ELR (cell line): ENCODE measurements at regions not wholly inside any gene's neighbourhood (a gene's known extent, or its start where the extent isn't known, plus 50 kb on each side); places are given as distances from the start of the nearest gene placed in this dataset.
"Not testable (repeated sequence)": the region's sequence is repeated elsewhere in the genome, so short reads cannot be mapped to it uniquely, and the experiment has no call there.

ENCODE experiments used
- DNase-seq: peaks from one replicate; pipeline ENCODE4 v3.0.0-alpha.2; 2015; ENCODE audit warnings: low read depth

- DNase-seq, result no peak
Observed at GRCh38 chr13:53101883-53102282, 73.3 kb downstream of the OLFM4 start.

GRCh38 chr13:53104136-53104535, 75.5 kb downstream of the OLFM4 start:
- DNase-seq, result no peak

DNA sequence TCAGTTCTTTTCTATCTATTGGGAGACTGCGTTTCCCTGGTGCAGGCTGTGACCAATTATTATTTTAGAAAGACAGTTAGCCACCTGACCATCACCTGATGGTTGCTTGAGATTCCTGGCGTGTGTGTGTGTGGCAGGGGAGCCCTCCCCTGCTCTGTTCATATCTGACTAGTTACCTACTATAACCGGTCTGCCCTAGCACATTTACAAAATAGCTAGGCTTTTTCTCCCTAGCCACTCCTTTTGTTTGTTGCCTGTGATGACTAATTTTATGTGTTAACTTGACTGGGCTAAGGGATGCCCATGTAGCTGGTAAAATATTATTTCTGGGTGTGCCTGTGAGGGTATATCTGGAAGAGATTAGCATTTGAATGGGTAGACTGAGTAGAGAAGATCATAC, 76.9 kb downstream of the OLFM4 start:
- no peak for DNase-seq

- DNase-seq, result no peak
Observed at GRCh38 chr13:53105890-53106289, 77.3 kb downstream of the OLFM4 start.

DNA sequence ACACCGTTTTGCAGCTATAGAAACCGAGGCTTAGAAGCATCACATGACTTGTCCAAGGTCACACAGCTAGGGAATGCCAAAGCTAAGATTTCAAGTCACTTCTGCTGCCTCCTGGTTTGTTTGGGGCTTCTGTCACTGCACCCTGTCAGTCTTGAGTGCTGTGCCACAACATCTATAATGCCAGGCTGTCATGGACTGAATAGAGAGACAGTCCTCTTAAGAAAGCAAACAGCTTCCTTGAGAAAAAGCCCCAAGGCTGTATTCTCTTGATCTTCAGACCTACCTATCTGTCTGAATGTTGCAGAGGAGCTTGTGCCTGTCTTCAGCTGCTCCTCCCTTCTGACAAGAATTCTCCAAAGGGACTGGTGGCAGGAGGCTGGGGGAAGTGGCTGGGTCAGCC, 81.6 kb downstream of the OLFM4 start:
- no peak for DNase-seq

GRCh38 chr13:53110614-53111013, 82.0 kb downstream of the OLFM4 start:
- DNase-seq, result no peak

GRCh38 chr13:53112522-53112921, 83.9 kb downstream of the OLFM4 start:
- DNase-seq, result no peak

- not testable (repeated sequence) for DNase-seq
Observed at GRCh38 chr13:53117048-53117447, 88.4 kb downstream of the OLFM4 start.

DNA sequence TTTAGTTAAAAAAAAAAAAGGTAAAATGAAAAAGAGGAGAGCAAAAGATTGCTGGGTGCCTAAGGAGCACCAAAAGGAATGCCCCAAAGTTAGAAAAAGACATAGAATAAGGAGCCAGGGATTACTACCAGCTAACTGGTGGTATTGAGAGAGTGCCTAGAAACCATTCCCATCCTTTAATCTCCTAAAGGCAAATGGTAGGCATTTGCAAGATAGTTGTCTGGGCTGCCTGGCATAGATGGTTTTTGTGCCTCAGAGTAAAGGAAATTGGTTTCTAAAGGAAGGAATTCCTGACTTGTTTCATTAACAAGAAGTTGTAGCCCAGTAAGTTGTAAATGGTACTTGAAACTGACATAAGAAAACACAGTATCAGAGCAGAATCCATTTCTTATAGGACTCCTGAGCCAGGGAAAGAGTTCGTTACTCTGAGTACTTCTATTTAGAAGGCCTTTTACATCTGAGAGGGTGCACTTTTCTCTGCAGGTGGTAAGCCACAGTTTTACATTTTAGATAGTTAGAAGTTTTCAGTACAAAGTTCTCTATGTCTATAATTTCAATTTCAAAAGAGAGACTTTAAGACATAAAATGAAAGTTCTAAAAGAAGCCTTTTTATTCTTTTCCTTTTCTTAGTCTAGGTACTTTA, 92.6 kb downstream of the OLFM4 start:
- DNase-seq, result no peak

DNA sequence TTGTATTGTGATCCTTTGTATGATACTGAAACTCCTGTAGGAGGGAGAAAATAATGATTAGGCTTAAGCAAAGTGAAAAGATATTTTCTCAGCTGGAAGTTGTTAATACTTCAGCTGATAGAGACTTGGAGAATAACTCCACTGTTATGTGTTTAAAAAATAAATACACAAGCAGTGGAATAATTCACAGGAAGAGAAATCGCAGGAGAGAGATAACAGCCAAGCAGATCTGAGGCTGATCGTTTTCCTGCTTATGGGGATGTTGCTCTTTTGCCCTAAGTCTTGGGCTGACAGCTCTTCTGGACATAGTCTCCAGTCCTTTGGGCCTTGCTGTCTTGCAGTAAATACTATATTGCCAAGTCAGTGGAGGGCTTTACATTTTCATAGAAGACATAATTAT, 93.3 kb downstream of the OLFM4 start:
- no peak for DNase-seq

GRCh38 chr13:53123536-53123935, 94.9 kb downstream of the OLFM4 start:
- no peak for DNase-seq

- no peak for DNase-seq
Observed at GRCh38 chr13:53124623-53125022, 96.0 kb downstream of the OLFM4 start.

DNA sequence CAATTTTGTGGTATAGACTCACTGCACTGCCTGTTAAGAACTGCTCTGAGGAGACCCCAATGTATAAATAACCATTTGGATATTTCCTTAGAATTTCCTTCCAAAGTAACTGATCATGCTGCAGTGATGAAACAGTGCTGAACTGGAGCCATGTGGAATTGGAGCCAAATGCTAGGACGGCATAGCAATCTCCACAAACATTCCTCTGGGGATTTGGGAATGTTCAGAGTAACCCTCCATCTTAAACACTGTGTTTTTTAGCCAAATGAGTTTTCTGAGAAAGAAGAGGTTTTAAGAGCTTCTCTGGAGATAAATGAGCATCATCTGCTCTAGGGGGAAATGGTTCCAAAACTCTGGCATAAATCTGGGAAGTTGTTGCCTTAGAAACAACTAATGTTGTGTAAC, 98.2 kb downstream of the OLFM4 start:
- no peak for DNase-seq

DNA sequence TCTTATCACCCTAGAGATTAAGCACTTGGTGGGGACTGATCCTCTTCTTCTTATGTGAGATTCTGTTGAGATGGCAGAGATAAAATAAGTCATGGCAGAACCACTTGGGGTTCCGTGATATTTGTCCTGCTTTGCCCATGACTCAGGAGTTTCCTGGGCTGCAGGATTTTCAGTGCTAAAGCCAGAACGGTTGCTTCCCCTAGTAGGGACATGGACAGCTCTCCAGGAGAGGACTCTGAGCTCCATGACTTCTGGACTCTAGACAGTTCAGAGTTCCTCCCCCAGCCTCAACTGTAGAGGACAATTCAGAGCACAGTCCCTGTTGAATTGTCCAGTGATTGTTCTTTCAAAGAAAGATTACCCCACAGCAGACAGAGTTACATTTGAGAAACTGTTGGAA, 98.8 kb downstream of the OLFM4 start:
- DNase-seq, result no peak

DNA sequence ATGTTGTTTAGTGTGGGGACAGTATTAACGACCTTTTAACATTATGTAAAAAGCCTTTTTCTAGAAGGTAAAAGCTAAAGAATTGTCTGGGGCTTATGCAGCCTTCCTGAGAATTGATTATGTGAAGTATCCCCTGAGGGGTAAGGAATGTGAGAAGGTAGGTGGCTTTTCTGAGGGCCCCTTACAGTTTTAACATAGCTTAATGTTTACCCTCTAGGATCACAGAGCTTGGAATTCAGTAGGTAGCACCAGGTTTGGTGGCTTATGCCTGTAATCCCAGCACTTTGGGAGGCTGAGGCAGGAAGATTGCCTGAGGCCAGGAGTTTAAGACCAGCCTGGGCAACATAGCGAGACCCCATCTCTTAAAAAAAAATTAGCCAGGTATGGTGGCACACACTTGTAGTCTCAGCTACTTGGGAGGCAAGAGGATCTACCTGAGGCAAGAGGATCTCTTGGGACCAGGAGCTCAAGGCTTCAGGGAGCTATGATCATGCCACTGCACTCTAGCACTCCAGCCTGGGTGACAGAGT, 101.3 kb downstream of the OLFM4 start:
- DNase-seq, result no peak

GRCh38 chr13:53131361-53131760, 102.7 kb downstream of the OLFM4 start:
- no peak for DNase-seq

DNA sequence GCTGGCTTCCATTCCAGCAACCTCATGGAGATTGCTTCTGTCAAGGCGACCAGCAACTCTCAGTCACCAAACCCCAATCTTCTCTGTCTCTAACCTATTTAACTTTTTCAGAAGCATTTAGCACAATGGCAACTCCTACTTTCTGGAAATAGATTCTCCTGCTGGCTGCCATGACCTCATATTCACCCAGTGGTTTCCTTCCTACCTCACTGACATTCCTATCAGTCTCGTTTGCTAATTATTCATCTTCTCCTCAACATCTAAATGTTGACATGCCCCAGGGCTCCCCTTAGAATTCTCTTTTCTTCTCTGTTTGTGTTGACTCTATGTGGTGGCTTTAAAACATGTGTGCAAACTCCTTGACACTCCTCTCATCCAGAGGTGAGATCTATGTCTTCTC, 106.7 kb downstream of the OLFM4 start:
- no peak for DNase-seq

DNA sequence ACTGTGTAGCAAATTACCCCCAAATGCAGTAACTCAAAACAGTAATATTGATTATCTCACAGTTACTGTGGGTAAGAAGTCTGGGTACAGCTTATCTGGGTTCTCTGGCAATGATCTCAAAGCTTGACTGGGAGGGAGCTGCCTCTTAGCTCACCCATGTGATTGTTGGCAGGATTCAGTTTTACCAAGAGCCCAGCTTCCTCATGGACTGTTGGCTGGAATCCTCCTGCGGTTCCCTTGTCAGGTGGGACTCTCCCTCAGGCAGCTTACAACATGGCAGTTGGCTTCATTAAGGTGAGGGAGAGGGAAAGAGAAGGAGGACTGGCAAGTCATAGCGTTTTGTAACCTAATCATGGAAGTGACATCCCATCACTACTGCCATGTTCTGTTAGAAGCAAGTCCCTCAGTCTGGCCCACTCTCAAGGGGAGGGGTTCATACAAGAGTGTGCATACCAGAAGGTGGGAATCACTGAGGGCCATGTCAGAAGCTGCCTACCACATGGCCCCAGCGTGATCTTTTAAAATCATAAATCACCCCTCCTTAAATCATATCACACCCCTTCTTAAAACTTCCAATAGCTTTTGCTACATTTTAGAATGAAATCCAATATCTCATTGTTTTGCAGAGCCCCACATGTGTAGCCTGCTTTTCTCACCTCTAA, 108.1 kb downstream of the OLFM4 start:
- DNase-seq, result no peak

- DNase-seq, result peak; percentile 46
Observed at GRCh38 chr13:53137779-53138178, 109.2 kb downstream of the OLFM4 start.

DNA sequence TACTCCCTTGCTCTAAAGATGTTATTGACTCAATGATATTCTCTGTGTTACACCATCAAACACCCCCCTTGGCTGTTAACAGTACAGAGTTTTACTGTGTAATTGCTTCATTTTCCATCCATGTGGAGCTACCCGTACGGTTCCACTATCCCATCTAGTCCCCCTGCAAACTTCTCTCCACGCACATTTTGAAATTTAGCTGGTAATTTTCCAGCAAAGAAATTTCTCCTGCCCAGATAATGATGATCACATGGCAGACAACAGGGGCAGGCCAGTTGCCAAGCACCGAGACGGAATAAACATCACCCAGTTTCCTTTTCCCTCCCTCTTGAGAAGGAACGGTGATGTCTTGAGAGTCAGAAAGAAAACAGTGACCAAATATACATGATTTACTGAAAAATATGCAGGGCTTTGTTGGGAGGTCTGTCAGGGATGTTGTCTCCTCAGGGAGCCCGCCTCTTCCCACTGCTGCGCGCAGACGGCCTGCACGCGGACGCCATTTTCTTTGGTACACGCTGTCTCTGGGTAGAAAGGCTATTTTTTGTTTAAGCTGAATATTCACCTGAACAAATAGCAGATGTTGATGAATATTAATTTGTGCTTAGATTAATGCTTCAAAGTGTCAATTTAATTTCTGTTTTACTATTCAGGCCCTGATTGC, 109.9 kb downstream of the OLFM4 start:
- peak; percentile 9 for DNase-seq

GRCh38 chr13:53141336-53141735, 112.7 kb downstream of the OLFM4 start:
- no peak for DNase-seq

- DNase-seq, result no peak
Observed at GRCh38 chr13:53142306-53142705, 113.7 kb downstream of the OLFM4 start.

DNA sequence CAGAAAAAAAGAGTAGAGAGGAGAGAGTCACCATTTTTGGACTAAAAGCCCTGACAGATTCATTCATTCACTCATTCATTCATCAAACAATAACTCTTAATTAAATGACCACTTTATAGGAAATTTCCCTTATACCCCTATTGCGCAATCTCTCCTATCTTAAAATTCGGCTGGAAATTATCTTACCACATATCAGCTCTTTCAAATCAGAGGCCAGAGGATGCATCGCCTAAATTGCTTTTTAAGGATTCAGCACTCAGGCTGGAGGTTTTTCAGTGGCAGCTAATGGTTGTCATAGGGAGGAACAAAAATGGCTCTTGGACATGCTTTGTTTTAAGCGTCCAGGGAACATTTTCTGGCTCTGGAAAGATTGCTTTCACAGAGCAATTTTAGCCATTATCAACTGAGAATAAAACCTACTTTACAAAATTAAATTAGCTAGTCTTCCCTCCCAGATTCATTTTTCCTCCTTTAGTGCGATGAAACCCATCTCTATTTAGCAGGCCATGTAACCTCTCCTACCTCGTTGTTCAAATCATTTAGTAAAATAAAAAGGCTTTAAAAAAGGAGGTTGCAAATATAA, 115.2 kb downstream of the OLFM4 start:
- DNase-seq, result no peak
